ENCODE measurements at regions not wholly inside any gene's neighbourhood (a gene's known extent, or its start where the extent isn't known, plus 50 kb on each side); places are given as distances from the start of the nearest gene placed in this dataset.
"Not testable (repeated sequence)": the region's sequence is repeated elsewhere in the genome, so short reads cannot be mapped to it uniquely, and the experiment has no call there.

GRCh38 chr3:130029531-130030289 lies 51.9 kb upstream of the ALG1L2 start:
- H3K36me3 ChIP-seq (ENCODE audit: control insufficient read depth in 2 of 3, insufficient read depth in 3 of 3, low read length in 3 of 3); DNase-seq; H3K27me3 ChIP-seq (ENCODE audit: control insufficient read depth, insufficient read depth, low read length); H3K9me3 ChIP-seq (ENCODE audit: control insufficient read depth in 2 of 3, insufficient read depth in 1 of 3, low read length in 3 of 3); H3K4me3 ChIP-seq (ENCODE audit: low read length in 3 of 3); intact Hi-C loops (cut with DNase I); H3K9ac ChIP-seq (ENCODE audit: low read length in 3 of 3); H3K27ac ChIP-seq (ENCODE audit: low read depth in 2 of 2, low read length in 2 of 2); H3K4me1 ChIP-seq (ENCODE audit: control insufficient read depth in 2 of 3, insufficient read depth in 2 of 3, low read depth in 1 of 3, low read length in 3 of 3): not testable (repeated sequence)
- peak; percentile 8 for FAIRE-seq
